NB4 (cell line): ENCODE measurements at regions not wholly inside any gene's neighbourhood (a gene's known extent, or its start where the extent isn't known, plus 50 kb on each side); places are given as distances from the start of the nearest gene placed in this dataset.

ENCODE experiments used
- POLR2A ChIP-seq: IDR thresholded peaks from 2 replicates; pipeline ENCODE4 v1.6.1; 2011; ENCODE audit warnings: mild to moderate bottlenecking; ENCODE audit not compliant: insufficient read length; ENCODE audit errors: extremely low read depth
- TF ChIP-seq, protein P1 (sequence below): IDR thresholded peaks from one replicate; pipeline ENCODE4 v1.5.1; 2012; ENCODE audit warnings: low read depth, low read length

GRCh38 chr20:24802286-24802820 is 146.7 kb upstream of the CST7 start:
- TF ChIP-seq POLR2A = no peak
- TF ChIP-seq, protein P1, sequence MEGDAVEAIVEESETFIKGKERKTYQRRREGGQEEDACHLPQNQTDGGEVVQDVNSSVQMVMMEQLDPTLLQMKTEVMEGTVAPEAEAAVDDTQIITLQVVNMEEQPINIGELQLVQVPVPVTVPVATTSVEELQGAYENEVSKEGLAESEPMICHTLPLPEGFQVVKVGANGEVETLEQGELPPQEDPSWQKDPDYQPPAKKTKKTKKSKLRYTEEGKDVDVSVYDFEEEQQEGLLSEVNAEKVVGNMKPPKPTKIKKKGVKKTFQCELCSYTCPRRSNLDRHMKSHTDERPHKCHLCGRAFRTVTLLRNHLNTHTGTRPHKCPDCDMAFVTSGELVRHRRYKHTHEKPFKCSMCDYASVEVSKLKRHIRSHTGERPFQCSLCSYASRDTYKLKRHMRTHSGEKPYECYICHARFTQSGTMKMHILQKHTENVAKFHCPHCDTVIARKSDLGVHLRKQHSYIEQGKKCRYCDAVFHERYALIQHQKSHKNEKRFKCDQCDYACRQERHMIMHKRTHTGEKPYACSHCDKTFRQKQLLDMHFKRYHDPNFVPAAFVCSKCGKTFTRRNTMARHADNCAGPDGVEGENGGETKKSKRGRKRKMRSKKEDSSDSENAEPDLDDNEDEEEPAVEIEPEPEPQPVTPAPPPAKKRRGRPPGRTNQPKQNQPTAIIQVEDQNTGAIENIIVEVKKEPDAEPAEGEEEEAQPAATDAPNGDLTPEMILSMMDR = no peak
